ENCODE measurements at regions not wholly inside any gene's neighbourhood (a gene's known extent, or its start where the extent isn't known, plus 50 kb on each side); places are given as distances from the start of the nearest gene placed in this dataset.

GRCh38 chr10:63862860-63863259 lies 341.7 kb downstream of the REEP3 start:
- no peak for TF ChIP-seq ZNF274 (IDR thresholded peaks at IDR 0.05; ENCODE audit: low read depth, low read length)

GRCh38 chr10:63865210-63865609 lies 344.0 kb downstream of the REEP3 start:
- TF ChIP-seq ZNF274 (IDR thresholded peaks at IDR 0.05; ENCODE audit: low read depth, low read length), result no peak
- H3K4me3 ChIP-seq (ENCODE audit: low read length), result no peak overlapping the region

More at GRCh38 chr10:63862860-63863259, 341.7 kb downstream of the REEP3 start:
- no peak overlapping the region for H3K4me3 ChIP-seq (ENCODE audit: low read length)

DNA sequence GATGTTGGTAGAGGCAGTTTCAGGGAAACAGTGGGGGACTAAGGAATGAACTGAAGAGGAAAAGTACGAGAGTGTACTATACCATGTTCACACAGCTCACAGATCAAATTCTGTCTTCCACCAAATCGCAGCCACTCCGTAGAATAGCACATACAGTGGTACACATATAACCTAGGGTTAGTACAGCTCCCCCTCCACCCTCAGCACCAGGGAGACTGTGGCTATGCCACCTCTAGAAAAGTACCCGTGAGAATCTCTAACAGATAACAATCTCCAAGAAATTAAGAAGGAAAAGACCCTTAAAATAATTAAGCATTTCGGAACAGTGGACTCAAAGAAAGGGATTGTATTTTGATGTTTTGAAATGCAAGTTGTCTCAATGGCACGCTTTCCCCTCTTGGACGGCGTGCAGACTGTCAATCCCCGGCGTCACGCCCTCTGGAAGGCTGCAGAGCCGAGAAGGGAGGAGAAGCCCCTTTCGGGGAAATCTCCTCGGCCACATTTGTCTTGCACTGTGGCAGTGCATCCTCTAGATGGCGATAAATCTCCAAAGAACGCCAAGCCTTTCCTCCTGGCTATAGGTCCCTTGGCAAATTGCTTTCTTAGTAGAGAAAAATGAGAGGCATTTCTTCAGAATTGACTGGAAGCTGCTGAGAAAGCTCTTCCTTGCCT lies 345.0 kb downstream of the REEP3 start:
- H3K4me3 ChIP-seq (ENCODE audit: low read length), result no peak overlapping the region
- TF ChIP-seq ZNF274 (IDR thresholded peaks at IDR 0.05; ENCODE audit: low read depth, low read length), result no peak

GRCh38 chr10:63866747-63867140 lies 345.5 kb downstream of the REEP3 start:
- TF ChIP-seq ZNF274 (IDR thresholded peaks at IDR 0.05; ENCODE audit: low read depth, low read length), result no peak
- no peak overlapping the region for H3K4me3 ChIP-seq (ENCODE audit: low read length)

- H3K4me3 ChIP-seq (ENCODE audit: low read length), result no peak overlapping the region
- TF ChIP-seq ZNF274 (IDR thresholded peaks at IDR 0.05; ENCODE audit: low read depth, low read length), result no peak
Measured at GRCh38 chr10:63878428-63878827, 357.2 kb downstream of the REEP3 start.

DNA sequence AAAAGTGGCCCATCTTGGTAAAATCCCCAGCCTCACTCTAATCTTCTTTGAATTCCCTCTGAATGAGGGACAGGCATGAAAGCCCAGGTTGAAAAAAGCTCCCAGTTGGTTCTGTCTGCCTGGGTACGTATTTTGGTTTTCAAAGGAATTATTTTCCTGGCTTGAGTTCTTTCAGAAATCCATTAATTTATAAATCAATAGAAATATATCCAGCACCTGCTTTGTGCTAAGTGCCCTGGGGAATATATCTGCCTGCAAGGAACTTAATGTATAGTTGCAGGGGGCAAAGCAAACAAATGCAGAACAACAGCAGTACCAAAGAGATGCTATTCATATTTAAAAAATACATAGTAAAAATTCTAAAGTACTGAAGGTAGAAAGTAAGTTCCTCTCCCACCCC lies 362.7 kb downstream of the REEP3 start:
- no peak for TF ChIP-seq ZNF274 (IDR thresholded peaks at IDR 0.05; ENCODE audit: low read depth, low read length)
- no peak overlapping the region for H3K4me3 ChIP-seq (ENCODE audit: low read length)

GRCh38 chr10:63884426-63884825 lies 363.2 kb downstream of the REEP3 start:
- TF ChIP-seq ZNF274 (IDR thresholded peaks at IDR 0.05; ENCODE audit: low read depth, low read length), result no peak

GRCh38 chr10:63885156-63885555 lies 364.0 kb downstream of the REEP3 start:
- H3K4me3 ChIP-seq (ENCODE audit: low read length), result no peak overlapping the region
- no peak for TF ChIP-seq ZNF274 (IDR thresholded peaks at IDR 0.05; ENCODE audit: low read depth, low read length)

More at GRCh38 chr10:63884426-63884825, 363.2 kb downstream of the REEP3 start:
- H3K4me3 ChIP-seq (ENCODE audit: low read length), result no peak overlapping the region

DNA sequence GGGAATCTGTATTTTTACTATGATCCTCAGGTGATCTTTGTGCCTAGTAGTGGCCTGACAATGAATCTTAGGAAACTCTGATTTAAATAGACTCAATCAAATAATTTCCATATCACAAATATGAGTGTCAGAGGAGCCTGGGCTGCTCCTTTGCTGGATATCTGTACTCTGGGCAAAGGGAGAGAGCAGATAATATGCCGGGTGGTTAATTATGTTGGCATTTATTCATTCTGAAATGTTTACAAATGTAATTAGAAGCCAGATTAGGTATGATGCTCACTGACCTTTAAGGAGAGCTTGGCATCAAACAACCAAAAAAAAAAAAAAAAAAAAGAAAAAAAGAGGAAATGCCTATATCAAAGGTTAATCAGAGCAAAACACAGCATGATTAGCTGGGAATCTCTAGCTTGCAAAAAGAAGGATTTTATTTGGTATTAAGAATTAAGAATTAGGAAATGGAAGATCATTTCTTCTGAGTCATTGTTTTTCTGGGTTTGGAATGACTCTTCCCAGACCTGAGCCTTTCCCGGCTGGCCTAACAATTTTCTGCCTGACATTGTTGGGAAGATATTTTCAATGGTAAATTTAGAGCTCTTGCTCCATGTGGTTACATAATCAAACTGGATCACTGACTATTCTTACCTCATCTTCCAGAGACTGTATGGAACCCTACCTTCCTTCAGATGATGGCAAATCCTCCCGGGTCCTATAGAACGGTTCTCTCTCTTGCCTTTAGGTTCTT lies 365.3 kb downstream of the REEP3 start:
- TF ChIP-seq ZNF274 (IDR thresholded peaks at IDR 0.05; ENCODE audit: low read depth, low read length), result no peak
- H3K4me3 ChIP-seq (ENCODE audit: low read length), result no peak overlapping the region

GRCh38 chr10:63887023-63887589 lies 365.9 kb downstream of the REEP3 start:
- TF ChIP-seq ZNF274 (IDR thresholded peaks at IDR 0.05; ENCODE audit: low read depth, low read length), result no peak
- H3K4me3 ChIP-seq (ENCODE audit: low read length), result no peak overlapping the region

GRCh38 chr10:63887600-63888370 lies 366.6 kb downstream of the REEP3 start:
- H3K4me3 ChIP-seq (ENCODE audit: low read length), result no peak overlapping the region
- TF ChIP-seq ZNF274 (IDR thresholded peaks at IDR 0.05; ENCODE audit: low read depth, low read length), result no peak

DNA sequence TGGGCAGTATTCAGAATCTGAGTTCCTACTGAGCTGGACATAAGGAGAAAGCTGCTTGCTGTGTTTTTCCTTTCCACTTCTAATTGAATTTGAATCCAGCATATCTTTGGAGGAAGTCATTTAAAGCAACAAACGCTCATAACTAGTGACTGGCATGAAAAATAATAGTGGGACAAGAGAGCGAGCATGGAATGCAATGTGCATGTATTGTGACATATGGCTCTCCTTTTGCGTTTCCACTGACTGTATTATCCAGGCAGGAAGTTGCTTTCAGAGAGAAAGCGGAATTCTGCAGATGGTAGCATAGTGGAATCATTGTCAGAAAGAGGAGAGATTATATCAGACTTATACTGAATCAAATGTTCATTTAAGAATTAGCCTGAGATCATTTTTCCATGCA lies 368.6 kb downstream of the REEP3 start:
- TF ChIP-seq ZNF274 (IDR thresholded peaks at IDR 0.05; ENCODE audit: low read depth, low read length), result no peak
- no peak overlapping the region for H3K4me3 ChIP-seq (ENCODE audit: low read length)

DNA sequence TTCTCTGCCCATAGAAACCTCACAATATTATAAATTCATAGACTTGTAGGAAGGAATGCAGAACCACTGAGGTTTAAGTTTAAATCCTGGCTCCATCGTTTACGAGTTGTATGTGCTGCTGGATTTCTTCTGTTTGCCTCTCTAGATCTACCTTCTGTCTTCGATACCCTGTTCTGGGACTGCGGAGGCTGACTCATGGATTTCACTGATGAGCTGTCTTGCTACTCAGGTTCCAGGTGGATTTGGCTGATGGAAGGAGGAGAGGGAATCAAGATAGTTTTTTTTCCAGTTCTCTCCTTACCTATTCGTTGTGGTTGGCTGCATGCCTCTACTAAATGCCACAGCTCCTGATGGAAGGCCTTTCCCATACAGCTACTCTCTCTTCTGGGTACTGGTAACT lies 375.8 kb downstream of the REEP3 start:
- H3K4me3 ChIP-seq (ENCODE audit: low read length), result no peak overlapping the region
- TF ChIP-seq ZNF274 (IDR thresholded peaks at IDR 0.05; ENCODE audit: low read depth, low read length), result no peak

DNA sequence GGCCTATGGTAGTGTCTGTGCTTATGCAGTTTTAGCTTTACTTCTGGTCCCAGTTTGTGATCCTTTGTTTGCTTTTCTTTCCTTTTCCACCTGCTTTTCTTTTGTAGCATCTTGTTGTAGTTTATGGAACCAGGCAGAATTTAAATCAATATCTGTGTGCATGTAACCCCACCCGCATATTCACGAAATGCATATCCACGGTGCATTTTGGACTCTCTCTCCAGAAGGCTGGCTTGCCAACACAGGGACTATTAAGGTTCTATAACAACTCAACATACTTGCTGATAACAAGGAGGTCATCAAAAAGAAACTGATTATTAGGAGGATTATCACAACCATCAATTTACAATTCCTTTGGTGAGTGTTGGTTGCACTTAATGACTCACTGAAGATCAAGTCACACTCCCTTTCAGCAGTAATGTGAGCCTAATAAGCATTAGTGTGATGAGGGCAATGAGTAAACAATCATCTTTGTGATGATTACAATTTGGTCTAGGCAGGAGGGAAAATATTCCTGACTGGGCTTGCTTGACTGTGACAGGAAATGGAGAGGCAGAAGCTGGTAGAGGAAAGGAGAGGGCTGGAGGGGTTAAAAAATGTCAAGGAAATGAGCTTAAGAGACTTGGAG lies 378.6 kb downstream of the REEP3 start:
- TF ChIP-seq ZNF274 (IDR thresholded peaks at IDR 0.05; ENCODE audit: low read depth, low read length), result no peak
- no peak overlapping the region for H3K4me3 ChIP-seq (ENCODE audit: low read length)

Measured in GM08714 (cell line).